HG03045 (cell line): ENCODE measurements at regions not wholly inside any gene's neighbourhood (a gene's known extent, or its start where the extent isn't known, plus 50 kb on each side); places are given as distances from the start of the nearest gene placed in this dataset.

ENCODE experiments used
- ATAC-seq: cut with Tn5 transposase; IDR thresholded peaks from one replicate; pipeline ENCODE4 v1.9.1; 2021; ENCODE audit warnings: mild to moderate bottlenecking, moderate library complexity; ENCODE audit not compliant: unreplicated experiment

DNA sequence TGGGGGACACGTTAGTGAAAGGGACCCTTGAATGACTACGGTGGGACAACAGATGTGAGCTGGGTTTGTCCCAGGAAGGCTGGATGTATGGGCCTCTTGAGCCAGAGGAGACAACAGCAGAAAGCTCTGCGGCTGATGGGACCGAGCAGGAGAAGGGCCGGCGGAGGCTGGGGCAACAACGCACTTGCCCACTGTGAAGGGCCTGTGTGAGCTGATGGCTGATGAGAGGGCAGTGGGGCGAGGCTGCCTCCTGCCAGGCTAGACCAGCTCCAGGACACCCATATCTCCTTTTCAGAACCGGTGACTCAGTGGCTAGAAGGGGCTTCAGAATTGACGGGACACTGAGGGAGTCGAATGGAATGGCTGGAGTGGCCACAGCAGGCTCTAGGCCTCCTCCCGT lies 250.1 kb downstream of the SEC14L1 start:
- ATAC-seq = no peak

DNA sequence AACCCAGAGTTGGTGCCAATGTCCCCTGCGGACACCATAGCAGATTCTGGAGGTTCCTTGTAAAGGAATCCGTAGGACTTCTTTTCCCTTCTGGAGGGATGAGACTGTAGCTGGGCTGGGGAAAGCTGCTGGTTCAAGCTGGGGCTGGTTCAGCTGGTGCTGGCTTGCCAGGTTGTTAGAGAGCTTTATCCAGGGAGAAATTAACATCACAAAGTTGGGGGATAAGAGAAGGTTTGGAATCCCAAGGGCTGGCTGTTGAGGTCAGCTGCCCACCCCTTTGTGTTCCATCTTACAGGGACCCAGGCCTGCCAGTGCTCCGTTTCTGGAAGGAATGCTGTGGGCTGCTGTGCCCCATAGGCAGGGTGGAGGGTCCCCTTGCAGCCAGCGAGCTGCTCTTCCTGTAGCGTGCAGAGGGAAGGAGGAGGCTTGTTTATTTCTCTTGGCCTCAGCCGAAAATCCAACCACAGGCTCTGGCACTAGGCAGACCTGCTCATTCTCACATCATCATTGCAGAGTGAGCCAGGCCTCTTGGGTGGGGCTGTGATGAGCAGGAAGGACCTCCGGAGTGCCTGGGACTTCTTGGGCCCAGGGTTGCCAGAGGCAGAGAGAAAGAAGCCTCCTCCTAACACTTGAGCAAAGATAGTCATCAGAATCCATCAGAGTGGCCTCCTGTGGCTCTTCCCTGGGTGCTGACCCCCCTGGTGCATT lies 251.1 kb downstream of the SEC14L1 start:
- no peak for ATAC-seq

DNA sequence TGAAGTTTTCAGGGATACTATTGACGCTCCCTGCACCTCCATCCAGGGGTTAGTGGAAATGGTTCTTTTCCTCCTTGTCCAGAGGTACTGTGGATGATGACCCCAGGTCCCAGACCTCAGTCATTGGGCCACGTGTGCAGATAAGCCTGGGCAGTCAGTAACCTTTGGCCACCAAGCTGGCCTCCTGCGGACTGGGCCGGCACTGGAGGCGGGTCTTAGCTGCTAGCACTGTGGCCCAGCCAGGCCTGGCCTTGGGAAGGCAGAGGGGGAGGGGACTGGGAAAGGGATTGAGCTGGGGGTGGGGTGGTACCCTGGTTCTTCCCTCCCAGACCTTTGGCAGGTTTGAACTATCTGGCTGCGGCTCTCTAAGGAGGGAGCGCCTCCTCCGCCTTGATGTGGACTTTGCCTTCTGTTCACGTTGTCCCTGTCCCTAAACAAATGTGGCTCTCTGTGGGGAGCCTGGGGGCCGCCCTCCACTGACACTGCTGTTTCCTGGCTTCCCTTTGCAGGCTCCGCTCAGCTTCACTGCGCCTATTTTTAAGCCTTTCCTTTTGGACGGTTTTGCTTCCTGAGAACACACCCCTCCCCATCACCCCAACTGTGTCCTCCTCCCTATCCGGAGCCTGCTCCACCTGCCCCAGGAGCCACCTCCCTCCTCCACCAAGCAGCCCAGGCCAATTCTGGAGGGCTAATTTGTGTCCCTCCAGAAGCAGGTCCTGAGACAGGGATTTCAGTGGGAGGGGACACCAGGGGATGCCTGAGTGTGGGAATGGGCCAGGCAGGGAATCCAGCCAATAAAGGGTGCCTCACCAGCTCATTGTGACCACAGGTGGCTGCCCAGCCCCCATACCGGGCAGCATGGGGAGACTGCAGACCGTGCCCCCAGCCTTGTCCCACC lies 251.9 kb downstream of the SEC14L1 start:
- ATAC-seq = no peak

DNA sequence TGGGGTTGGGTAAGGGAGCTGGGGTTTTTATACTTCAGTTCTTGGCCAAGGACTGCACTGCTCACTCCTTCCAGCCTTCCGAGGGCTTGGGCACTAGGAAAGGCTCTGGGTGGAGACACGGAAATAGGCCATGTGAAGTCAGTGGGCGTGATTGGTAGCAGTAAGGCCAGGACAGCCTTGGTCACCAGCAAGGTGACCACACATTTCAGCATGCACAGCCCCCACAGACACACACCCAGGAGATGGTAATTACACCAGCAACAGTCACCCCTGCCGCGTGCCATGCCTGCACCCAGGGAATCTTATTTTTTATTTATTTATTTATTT lies 252.5 kb downstream of the SEC14L1 start:
- no peak for ATAC-seq

DNA sequence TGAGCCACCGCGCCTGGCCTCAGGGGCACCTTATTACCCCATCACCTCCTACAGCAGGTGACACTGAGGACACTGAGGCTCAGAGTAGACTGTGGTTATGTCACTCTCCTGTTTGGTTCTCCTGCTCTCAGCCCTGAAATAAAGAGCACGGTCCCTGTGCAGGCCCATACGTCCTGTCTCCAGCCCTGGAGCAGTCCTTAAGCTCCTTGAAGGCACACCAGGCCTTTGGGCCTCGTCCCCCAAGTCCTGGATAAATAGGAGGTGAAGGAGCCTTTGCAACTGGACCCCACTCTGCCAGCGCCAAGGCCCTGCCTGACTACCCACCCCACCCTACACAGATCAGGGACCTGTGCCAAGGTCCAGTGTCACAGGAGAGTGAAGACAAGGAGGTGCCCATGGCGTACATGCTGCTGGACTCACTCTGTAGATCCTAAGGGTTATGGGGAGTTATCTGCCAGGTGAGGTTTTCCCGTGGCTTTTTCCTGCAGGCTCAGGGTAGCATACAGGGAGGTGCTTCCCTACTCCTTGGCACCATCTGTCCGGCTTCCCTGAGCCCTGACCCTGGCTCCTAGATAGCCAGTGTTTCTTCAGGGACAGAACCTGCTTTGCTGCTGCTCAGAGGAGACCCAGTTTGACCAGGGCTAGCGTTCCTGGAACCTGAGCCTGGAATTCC lies 253.2 kb downstream of the SEC14L1 start:
- no peak for ATAC-seq

DNA sequence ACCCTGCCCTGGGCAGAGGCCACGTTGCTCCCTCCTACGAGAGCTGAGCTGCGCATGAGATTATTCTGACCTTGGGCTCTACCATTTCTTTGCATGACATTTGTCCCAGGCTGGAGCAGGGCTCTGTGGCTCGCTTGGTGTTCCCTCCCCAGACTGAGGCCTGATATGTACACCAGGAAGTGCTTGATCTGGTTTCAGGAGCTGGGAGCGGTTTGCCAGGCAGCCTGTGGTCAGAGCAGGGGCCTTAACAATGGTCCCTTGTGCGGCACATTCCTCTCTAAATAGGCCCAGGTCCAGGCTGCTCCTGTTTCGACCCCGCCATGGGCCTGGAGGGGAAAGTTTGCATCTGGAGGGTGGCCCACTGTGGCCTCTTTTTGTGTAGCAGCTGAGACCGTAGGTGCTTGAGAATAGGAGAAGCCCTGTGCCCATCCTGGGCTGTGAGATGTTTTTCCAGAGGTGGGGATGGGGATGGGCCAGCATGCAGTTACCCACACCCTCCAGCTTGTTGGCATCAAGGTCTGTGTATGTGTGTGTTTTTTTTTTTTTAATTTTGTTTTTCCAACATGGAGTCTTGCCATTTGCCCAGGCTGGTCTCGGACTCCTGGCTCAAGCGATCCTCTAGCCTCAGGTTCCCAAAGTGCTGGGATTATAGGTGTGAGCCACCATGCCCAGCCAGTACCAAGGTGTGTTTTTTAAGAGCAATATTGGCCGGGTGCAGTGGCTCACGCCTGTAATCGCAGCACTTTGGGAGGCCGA lies 253.9 kb downstream of the SEC14L1 start:
- ATAC-seq = no peak

DNA sequence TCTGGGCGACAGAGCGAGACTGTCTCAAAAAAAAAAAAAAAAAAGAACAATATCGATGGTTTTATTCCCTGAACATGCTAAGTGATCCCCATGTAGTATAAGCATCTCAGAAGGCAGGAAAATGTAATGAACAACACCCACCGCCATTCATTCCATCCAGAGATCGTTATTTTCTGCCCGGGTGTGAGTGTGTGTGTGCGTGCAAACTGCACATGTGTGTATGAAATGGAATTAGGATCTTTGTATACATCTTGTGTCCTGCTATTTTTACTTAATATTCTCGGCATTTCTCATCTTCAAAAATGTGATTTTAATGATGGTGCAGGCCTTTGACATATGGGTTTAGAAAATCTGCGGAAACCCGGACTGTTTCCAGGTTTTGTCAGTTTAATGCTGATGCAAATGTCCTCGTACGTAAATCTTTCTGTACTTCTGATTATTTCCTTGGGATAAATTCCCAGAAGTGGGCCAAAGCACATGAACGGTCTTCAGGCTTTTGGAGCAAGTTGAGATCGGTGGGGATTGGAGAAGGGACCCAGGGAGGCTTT lies 254.8 kb downstream of the SEC14L1 start:
- no peak for ATAC-seq

DNA sequence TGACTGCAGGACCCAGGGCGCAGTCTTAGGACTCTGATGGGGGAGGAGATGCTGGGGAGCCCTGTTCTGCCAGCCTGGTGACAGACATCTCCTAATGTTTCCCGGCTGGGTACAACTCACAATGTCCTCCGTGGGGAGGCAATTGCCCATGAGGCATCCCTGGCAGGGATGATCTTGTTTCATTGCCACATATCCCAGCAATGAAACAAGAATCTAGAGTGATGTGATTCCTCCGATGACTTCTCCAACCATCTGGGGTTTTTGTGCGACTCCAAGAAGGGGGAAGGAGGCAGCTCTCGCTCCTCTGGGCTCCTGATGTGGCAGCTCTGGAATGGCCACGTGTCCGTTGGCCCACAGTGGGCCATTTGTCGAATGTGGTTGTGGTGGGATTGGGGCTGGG lies 255.8 kb downstream of the SEC14L1 start:
- no peak for ATAC-seq

DNA sequence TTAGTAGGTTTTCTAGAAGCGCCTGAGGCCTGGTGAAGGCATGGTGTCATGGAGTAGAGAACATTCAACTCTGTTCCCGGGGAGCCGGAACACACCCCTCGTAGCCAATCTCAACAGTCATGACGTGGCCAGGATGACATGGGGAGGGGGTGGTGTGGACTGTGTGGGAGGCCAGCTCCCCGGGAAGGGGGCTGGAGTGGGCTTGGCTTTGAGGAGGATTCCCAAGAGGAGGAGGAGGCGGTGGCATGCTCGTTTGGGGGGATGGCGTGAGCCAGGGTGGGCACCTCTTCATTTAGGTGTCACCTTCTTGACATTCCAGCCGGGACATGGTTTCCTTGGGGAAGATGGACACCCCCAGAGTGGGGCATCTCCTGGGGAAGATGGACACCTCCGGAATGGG lies 257.5 kb downstream of the SEC14L1 start:
- no peak for ATAC-seq

DNA sequence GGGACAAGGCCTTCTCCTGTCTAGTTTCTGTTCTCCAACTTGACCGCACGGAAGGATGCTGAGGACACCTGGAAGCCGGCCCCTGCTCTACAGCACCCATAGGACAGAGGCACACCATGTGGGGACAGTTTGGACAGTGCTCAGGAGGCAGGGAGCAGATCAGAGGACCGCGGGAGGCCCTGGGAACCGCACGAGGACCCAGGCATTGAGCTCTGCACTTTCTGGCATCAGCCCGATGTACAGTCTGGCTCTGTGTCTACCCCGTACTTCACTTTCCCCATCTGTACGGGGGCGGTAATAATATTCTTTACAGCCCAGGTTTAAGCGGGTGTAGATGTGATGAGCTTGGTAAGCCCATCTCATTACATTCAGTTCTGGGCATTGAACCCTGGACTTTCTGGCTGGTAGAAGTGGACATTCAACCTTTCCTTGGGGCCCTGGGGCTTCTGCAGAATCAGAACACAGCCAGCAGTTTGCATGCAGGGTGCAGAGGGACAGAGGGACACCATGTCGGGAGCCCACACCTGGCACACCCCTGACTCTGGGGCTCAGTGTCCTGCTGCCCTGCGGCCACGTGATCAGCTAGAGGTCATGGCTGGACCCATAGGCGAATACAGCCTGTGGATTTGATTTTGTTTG lies 258.7 kb downstream of the SEC14L1 start:
- ATAC-seq = no peak

DNA sequence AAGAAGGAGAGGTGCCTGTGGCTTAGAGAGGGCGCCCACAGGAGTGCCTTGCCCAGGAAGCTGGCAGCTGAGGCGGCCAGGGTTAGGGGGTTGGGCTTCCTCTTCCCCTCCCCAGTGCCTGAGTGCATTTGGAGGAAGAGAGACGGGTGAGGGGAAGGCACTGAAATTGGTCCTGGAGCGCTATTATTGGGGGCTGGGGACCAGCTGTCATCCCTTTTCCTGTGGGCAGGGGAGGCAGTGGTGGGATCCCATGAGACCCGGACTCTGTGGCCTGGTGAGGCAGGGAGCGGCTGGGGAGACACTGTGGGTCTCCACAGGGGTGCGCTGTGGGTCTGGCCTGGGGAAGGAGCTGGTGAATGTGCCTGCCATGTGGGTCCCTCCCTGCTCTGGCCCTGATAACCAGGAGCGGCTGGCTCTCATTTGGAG lies 259.7 kb downstream of the SEC14L1 start:
- no peak for ATAC-seq

DNA sequence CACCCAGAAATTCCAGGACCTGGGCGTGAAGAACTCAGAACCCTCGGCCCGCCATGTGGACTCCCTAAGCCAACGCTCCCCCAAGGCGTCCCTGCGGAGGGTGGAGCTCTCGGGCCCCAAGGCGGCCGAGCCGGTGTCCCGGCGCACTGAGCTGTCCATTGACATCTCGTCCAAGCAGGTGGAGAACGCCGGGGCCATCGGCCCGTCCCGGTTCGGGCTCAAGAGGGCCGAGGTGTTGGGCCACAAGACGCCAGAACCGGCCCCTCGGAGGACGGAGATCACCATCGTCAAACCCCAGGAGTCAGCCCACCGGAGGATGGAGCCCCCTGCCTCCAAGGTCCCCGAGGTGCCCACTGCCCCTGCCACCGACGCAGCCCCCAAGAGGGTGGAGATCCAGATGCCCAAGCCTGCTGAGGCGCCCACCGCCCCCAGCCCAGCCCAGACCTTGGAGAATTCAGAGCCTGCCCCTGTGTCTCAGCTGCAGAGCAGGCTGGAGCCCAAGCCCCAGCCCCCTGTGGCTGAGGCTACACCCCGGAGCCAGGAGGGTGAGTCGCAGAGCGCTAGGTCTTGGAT lies 261.5 kb downstream of the SEC14L1 start:
- no peak for ATAC-seq

DNA sequence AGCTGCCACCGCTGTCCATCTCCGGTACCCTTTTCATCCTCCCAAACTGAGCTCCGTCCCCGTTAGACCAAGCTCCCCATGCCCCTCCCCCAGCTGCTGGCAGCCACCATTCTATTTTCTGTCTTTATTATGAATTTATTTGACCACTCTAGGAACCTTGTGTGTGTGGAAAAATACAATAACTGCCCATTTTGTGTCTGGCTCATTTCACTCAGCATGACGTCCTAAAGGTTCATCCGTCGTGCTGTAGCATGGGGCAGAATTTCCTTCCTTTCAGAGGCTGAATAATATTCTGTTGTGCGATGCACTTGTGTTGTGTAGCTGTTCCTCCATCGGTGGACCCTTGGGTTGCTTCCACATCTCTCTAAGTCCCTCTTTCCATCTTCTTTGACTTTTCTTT lies 263.1 kb downstream of the SEC14L1 start:
- ATAC-seq = no peak

DNA sequence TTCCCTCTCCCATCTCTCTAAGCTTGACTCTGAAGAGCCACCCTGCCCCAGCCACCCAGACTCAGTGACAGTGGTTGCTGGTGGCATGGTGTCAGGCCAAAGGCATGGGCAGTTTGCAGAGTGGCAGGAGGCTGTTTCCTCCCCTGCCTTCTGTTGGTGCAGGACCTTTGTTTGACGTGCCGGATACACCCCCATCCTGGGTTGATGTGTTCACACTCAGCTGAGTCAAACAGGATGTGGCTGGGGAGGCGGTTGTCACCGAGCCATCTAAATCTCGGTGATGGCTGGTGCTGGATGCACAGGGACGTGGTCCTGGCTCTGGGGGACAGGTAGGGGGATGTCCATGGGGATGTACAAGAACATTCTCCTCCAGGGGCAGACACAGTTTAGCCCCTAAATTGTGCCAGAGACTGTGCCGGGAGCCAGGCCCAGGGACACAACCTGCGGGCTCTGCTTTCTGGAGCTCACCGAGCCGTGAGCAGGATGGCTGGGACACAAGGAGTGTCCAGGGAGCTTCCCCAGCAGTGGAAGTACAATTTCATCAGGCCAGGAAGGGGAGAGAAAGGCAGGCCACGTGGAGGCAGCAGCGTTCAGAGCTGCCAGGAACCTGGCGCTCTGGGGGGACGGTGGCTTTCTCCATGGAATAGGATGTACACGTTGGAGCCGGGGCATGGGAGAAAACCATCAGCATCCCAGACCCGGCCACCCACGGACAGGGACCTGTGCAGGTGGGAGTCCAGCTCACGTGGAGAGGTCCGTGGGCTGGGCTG lies 264.2 kb downstream of the SEC14L1 start:
- ATAC-seq = peak; percentile 55

DNA sequence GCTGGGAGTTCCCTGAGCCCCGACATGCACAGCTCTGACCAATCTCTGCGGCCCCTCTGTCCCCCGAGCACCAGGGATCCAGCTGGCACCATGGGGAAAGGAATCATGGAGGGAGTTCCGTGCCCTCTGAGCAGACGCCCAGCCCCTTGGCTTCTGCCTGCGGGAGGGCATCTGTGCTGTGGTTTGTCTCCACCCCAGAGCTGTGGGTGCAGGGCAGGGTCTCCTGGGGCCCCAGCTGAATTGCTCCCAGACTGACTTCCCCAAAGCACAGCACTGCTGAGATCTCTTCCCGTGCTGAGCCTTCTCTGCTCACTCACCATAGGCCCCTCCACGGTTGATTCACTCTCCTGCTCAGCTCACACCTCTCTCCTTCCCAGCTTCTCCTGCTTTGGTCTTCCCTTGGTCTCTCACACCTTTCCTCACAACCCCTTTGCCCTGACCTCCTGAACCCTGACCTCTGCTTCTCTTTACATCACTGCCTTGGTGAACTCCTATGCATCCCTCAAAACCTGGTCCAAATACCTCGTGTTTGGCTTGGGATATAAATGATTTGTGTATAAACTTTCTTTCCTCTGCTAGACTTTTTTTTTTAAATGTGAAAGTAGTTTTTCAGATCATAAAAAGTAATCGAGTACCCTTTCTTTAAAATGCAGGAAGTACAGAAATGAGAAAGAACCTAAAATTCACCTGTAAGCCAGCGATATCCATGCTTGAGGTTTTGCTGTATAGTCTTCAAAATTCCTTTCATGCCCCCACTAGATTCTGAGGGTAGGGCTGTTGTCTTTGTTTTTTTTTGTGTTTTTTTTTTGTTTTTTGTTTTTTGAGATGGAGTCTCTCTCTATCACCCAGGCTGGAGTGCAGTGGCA lies 265.3 kb downstream of the SEC14L1 start:
- ATAC-seq = no peak

DNA sequence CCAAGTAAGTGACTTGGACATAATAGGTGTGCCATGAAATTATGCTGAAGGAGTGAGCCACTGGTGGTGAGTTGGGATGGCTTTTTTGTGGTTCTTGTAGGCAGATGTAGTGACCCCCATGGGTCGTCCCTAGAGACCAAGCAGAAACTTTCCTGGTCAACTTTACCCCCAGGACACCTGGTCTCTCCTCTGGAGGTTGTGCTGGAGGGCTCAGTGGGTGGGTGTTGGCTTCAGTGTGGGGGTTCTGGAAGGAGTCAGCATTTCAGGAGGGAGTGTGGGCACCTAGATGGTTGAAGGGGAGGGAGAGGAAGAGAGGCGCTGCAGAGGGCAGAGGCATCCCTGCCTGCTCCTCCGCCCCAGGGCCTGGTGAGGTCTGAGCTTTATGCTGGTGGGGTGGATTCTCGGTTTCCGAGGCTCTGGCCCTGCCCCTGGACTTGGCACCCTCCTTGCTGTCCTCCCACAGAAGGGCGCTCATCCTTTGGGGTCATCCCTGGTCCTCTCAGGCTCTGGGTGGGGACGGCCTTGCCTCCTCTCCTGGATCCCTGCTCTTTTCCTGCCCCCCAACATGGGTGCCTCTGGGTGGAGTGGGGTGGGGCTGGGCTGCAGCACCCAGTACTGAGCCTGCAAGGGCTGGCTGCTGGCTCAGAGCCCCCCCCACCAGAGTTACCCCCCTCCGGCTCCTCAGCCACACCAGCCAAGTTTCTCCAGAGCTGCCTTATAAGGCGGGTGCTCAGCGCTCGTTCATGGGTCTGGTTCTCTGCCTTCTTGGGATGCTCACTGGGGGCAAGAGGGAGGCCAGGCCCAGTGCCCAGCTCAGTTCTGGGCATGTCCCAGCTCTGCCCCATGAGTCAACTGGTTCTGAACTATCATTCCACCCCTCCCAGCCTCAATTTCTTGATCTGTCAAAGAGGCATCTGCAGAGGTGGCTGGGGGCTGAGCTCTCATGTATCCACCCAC lies 266.8 kb downstream of the SEC14L1 start:
- ATAC-seq = no peak

DNA sequence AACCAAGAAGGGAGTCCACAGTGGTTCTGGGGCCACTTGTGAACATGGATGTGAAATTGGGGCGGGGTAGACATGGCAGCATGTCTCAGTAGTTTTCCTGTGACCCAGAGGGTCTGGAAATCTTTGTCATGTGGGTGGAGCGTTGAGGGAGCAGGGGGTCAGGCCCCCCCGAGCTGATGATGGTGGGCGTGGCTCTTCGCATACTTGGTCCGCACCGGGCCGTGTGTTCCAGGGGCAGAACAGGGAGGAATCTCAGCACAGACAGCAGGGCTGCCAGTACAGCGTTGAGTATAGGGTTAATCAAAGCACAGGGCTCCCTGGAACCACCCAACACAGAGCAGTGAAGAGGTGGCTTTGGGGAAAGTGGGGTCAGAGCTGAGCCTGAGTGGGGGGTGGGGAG lies 267.5 kb downstream of the SEC14L1 start:
- no peak for ATAC-seq
